Transverse colon (tissue), 4 donors: ENCODE measurements at regions not wholly inside any gene's neighbourhood (a gene's known extent, or its start where the extent isn't known, plus 50 kb on each side); places are given as distances from the start of the nearest gene placed in this dataset.

ENCODE experiments used
- CTCF ChIP-seq, 5 experiments: fragments of 200-600 bp in 3 of 5; fragments of 450-650 bp in 2 of 5; sonication (generic) in 3 of 5; IDR thresholded peaks; 1 replicate in 2 of 5; 2 replicates in 3 of 5; pipeline ENCODE4 v1.5.1; 2016 to 2017; ENCODE audit warnings: antibody characterized with exemption in 5 of 5, inconsistent platforms in 3 of 5, mild to moderate bottlenecking in 2 of 5, moderate library complexity in 1 of 5
- POLR2AphosphoS5 ChIP-seq, 3 donors: sonication (generic); formaldehyde crosslinking; IDR thresholded peaks; one replicate each; pipeline ENCODE4 v1.6.1; 2016; ENCODE audit warnings: antibody characterized with exemption in 3 of 3

- no peak for TF ChIP-seq POLR2AphosphoS5 (IDR thresholded peaks at IDR 0.05)
- no peak for TF ChIP-seq CTCF (IDR thresholded peaks at IDR 0.05)
These were observed 270.8 kb downstream of the FOXG1 start for GRCh38 chr14:29037411-29037810.
